ENCODE measurements at regions not wholly inside any gene's neighbourhood (a gene's known extent, or its start where the extent isn't known, plus 50 kb on each side); places are given as distances from the start of the nearest gene placed in this dataset.

GRCh38 chr2:14910654-14911053, 278.1 kb downstream of the LRATD1 start:
- no peak for DNase-seq (ENCODE audit: low read depth)
- no peak overlapping the region for H3K4me3 ChIP-seq (ENCODE audit: low read depth, low read length)
- TF ChIP-seq, protein P1, sequence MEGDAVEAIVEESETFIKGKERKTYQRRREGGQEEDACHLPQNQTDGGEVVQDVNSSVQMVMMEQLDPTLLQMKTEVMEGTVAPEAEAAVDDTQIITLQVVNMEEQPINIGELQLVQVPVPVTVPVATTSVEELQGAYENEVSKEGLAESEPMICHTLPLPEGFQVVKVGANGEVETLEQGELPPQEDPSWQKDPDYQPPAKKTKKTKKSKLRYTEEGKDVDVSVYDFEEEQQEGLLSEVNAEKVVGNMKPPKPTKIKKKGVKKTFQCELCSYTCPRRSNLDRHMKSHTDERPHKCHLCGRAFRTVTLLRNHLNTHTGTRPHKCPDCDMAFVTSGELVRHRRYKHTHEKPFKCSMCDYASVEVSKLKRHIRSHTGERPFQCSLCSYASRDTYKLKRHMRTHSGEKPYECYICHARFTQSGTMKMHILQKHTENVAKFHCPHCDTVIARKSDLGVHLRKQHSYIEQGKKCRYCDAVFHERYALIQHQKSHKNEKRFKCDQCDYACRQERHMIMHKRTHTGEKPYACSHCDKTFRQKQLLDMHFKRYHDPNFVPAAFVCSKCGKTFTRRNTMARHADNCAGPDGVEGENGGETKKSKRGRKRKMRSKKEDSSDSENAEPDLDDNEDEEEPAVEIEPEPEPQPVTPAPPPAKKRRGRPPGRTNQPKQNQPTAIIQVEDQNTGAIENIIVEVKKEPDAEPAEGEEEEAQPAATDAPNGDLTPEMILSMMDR (IDR thresholded peaks at IDR 0.05; ENCODE audit: control insufficient read depth, extremely low read depth, insufficient read depth) = no peak

DNA sequence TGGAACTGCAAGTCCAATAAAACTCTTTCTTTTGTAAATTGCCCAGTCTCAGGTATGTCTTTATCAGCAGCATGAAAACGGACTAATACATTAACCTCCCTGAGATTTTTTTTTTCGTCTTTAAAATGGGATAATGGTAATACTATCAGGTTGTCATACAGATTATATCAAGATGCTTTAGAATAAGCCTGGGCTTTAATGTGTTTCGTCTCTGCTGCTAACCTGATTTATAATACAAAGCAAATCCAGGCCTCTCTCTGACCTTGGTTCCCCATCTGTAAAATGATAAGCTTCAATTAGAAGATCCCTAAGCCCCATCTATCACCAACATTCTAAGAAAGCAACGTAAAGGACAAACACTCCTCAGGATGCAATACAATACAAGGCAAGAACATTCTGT, 283.5 kb downstream of the LRATD1 start:
- DNase-seq (ENCODE audit: low read depth) = no peak
- H3K4me3 ChIP-seq (ENCODE audit: low read depth, low read length) = no peak overlapping the region
- TF ChIP-seq, protein P1 (IDR thresholded peaks at IDR 0.05; ENCODE audit: control insufficient read depth, extremely low read depth, insufficient read depth) = no peak

DNA sequence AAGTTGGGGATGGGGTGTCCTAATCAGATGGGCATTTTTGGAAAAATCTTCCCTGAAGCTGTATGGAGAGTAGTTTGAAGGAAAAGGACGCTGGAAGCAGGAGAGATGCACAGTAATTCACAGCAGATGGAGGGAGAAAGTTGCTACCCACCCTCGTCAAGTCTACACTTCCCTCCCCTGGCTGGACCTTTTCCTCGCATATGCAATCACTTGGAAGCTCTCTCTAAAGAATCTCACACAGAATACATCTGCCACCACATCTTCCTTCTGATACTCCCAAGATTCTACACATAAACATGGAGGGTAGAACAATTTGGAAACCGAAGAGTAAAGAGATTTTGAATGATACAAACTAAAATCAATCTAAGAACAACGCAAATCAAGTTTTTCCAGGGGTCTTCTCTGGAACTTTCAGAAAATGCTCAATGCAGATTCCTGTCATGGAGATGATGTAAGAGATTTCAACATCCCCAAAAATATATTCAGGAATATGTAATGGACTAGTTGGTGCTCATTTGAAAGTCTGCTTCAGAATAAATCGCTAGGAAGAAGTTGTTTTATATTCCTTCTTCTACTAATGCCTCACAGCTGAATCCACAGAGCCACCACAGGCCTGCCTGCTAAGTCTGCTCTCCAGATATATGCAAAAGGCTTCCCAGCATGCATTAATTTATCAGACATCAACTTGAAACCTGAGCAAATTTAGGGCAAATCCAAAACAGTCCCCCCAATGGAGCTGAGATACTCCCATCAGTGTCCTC, 291.5 kb downstream of the LRATD1 start:
- TF ChIP-seq, protein P1 (IDR thresholded peaks at IDR 0.05; ENCODE audit: control insufficient read depth, extremely low read depth, insufficient read depth) = no peak
- no peak overlapping the region for H3K4me3 ChIP-seq (ENCODE audit: low read depth, low read length)
- no peak for DNase-seq (ENCODE audit: low read depth)

GRCh38 chr2:14925471-14925870, 293.0 kb downstream of the LRATD1 start:
- TF ChIP-seq, protein P1 (IDR thresholded peaks at IDR 0.05; ENCODE audit: control insufficient read depth, extremely low read depth, insufficient read depth) = no peak
- no peak for DNase-seq (ENCODE audit: low read depth)
- no peak overlapping the region for H3K4me3 ChIP-seq (ENCODE audit: low read depth, low read length)

- TF ChIP-seq, protein P1 (IDR thresholded peaks at IDR 0.05; ENCODE audit: control insufficient read depth, extremely low read depth, insufficient read depth) = no peak
- peak; percentile 50 for DNase-seq (ENCODE audit: low read depth)
- no peak overlapping the region for H3K4me3 ChIP-seq (ENCODE audit: low read depth, low read length)
Measured at GRCh38 chr2:14927021-14927564, 294.6 kb downstream of the LRATD1 start.

DNA sequence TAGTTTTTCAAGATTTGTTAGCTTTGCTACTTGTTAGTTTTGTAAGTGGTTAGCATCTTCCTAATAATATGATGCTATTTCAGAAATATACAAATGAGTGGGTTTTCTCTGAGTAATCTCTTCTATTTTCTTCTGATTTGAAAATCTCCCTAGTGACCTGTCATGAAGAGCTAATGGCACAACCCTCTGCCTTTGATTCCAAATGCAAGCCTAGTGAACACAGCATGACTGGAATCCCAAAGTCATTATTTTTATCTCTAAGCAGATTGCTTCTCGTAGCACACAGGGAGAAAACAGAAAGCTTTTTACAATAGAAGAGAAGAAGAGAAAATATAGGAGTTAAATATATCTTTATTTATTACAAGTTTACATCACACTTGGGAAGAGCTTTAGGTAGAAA, 295.5 kb downstream of the LRATD1 start:
- no peak overlapping the region for H3K4me3 ChIP-seq (ENCODE audit: low read depth, low read length)
- no peak for DNase-seq (ENCODE audit: low read depth)
- TF ChIP-seq, protein P1 (IDR thresholded peaks at IDR 0.05; ENCODE audit: control insufficient read depth, extremely low read depth, insufficient read depth) = no peak

DNA sequence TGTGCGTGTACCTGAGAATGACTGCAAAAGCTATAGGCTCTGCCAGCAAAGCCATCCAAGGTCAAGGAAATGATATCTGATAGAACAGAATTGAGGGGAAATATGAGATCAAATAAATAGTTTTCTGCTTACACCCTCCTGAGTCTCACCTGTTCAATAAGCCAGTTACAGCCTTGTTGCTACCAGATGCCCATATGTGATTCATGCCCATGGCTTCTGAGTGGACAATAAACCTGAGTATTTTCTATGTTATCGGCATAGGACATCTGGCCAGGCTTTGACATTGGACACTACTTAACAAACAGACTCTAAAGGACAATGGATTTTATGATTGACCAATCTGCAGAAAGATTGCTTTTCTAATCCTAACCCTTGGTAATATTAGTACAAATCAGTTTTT, 297.9 kb downstream of the LRATD1 start:
- TF ChIP-seq, protein P1 (IDR thresholded peaks at IDR 0.05; ENCODE audit: control insufficient read depth, extremely low read depth, insufficient read depth) = no peak
- no peak overlapping the region for H3K4me3 ChIP-seq (ENCODE audit: low read depth, low read length)
- DNase-seq (ENCODE audit: low read depth) = no peak
